NB4 (cell line): ENCODE measurements at regions not wholly inside any gene's neighbourhood (a gene's known extent, or its start where the extent isn't known, plus 50 kb on each side); places are given as distances from the start of the nearest gene placed in this dataset.

Source experiments
- POLR2A ChIP-seq: IDR thresholded peaks from 2 replicates; pipeline ENCODE4 v1.6.1; 2011; ENCODE audit warnings: mild to moderate bottlenecking; ENCODE audit not compliant: insufficient read length; ENCODE audit errors: extremely low read depth
- TF ChIP-seq, protein P1 (sequence below): IDR thresholded peaks from one replicate; pipeline ENCODE4 v1.5.1; 2012; ENCODE audit warnings: low read depth, low read length

DNA sequence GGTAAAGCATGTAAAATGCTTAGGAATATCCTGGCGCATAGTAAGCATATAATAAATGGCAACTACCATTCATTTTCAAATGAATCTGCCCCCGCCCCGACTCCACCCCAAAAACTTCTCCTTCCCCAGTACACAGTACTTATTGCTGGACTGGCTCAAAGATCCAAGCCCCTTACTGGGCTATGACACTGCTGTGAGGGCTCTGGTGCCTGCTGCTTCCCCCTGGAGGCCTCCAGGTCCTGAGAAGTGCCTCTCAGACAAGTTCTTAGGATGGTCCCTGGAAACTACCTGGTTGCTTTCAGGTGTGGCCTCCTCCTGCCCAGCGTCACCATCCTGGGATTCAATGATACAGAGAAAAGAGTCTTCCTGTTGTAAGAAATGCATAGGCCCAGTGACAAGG, 190.6 kb upstream of the NTM start:
- TF ChIP-seq, protein P1, sequence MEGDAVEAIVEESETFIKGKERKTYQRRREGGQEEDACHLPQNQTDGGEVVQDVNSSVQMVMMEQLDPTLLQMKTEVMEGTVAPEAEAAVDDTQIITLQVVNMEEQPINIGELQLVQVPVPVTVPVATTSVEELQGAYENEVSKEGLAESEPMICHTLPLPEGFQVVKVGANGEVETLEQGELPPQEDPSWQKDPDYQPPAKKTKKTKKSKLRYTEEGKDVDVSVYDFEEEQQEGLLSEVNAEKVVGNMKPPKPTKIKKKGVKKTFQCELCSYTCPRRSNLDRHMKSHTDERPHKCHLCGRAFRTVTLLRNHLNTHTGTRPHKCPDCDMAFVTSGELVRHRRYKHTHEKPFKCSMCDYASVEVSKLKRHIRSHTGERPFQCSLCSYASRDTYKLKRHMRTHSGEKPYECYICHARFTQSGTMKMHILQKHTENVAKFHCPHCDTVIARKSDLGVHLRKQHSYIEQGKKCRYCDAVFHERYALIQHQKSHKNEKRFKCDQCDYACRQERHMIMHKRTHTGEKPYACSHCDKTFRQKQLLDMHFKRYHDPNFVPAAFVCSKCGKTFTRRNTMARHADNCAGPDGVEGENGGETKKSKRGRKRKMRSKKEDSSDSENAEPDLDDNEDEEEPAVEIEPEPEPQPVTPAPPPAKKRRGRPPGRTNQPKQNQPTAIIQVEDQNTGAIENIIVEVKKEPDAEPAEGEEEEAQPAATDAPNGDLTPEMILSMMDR, result no peak
- TF ChIP-seq POLR2A, result no peak
